H1 (cell line): ENCODE measurements at regions not wholly inside any gene's neighbourhood (a gene's known extent, or its start where the extent isn't known, plus 50 kb on each side); places are given as distances from the start of the nearest gene placed in this dataset.

Experiments used
- CTCF ChIA-PET: fragments of 300-600 bp; sonication (Branson Sonifier 250); formaldehyde crosslinking; loops from one replicate; lab custom pipeline; 2021; ENCODE audit not compliant: partially characterized antibody; lab: Charles Lee
- POLR2A ChIA-PET: fragments of 300-600 bp; sonication (Branson Sonifier 250); formaldehyde crosslinking; loops from one replicate; lab custom pipeline; 2021; ENCODE audit warnings: inconsistent platforms; ENCODE audit not compliant: partially characterized antibody; lab: Charles Lee
- DNase-seq, 2 experiments: peaks; one replicate each; pipeline versions ENCODE4 v3.0.0 to v3.0.0-alpha.2; 2010 to 2022; ENCODE audit warnings: low spot score in 2 of 2, low read depth in 1 of 2, mixed read lengths in 1 of 2
- FAIRE-seq: peaks from 2 replicates; lab custom pipeline; 2011; peaks lifted over from hg19 to GRCh38; lab: Jason Lieb, UNC
- H2AFZ ChIP-seq: 2 replicates; pipeline ENCODE4 v1.8.1; 2012; ENCODE audit warnings: low read length, inconsistent platforms
- H2AK5ac ChIP-seq: 2 replicates; pipeline ENCODE4 v1.6.1; 2013; ENCODE audit warnings: low read depth, low read length
- H2BK120ac ChIP-seq: replicated peaks from 2 replicates; pipeline ENCODE3; 2013; ENCODE audit warnings: low read depth, low read length, inconsistent platforms
- H2BK12ac ChIP-seq: 2 replicates; pipeline ENCODE4 v1.6.1; 2013; ENCODE audit warnings: low read depth, low read length
- H2BK15ac ChIP-seq: 2 replicates; pipeline ENCODE4 v1.6.1; 2013; ENCODE audit warnings: low read length
- H2BK20ac ChIP-seq: 2 replicates; pipeline ENCODE4 v1.6.1; 2013; ENCODE audit warnings: low read length
- H2BK5ac ChIP-seq: 2 replicates; pipeline ENCODE4 v1.6.1; 2013; ENCODE audit warnings: low read depth, low read length
- H3K14ac ChIP-seq: 2 replicates; pipeline ENCODE4 v1.6.1; 2013; ENCODE audit warnings: inconsistent platforms; ENCODE audit not compliant: insufficient read length
- H3K18ac ChIP-seq: 2 replicates; pipeline ENCODE4 v1.6.1; 2013; ENCODE audit warnings: low read length; ENCODE audit errors: extremely low read depth
- H3K23ac ChIP-seq: 2 replicates; pipeline ENCODE4 v1.6.1; 2013; ENCODE audit warnings: inconsistent platforms; ENCODE audit not compliant: insufficient read length
- H3K23me2 ChIP-seq: 2 replicates; pipeline ENCODE4 v1.6.1; 2013; ENCODE audit warnings: low read depth, low read length
- H3K27ac ChIP-seq: 2 replicates; pipeline ENCODE4 v1.6.1; 2011; ENCODE audit warnings: low read depth, low read length, inconsistent platforms
- H3K27me3 ChIP-seq, 4 experiments: replicated peaks in 1 of 4; 1 replicate in 1 of 4; 2 replicates in 3 of 4; pipeline versions ENCODE4 v1.6.1 to v1.8.1; 2011 to 2013; ENCODE audit warnings: low read length in 3 of 4, mild to moderate bottlenecking in 3 of 4, inconsistent platforms in 2 of 4, mixed read lengths in 2 of 4, moderate library complexity in 1 of 4; ENCODE audit not compliant: control insufficient read depth in 3 of 4, insufficient read depth in 3 of 4; ENCODE audit errors: extremely low read depth in 1 of 4
- H3K36me3 ChIP-seq, 4 experiments: 2 replicates each; pipeline versions ENCODE4 v1.6.1 to v1.8.1; 2011 to 2013; ENCODE audit warnings: mild to moderate bottlenecking in 4 of 4, low read length in 3 of 4, moderate library complexity in 2 of 4, control low read depth in 1 of 4, inconsistent platforms in 1 of 4; ENCODE audit not compliant: insufficient read depth in 4 of 4, control insufficient read depth in 2 of 4
- H3K4ac ChIP-seq: replicated peaks from 2 replicates; pipeline ENCODE3; 2013; ENCODE audit warnings: low read length, low read depth, mixed read lengths, inconsistent platforms; ENCODE audit not compliant: insufficient read length
- H3K4me1 ChIP-seq, 4 experiments: replicated peaks in 1 of 4; 1 replicate in 1 of 4; 2 replicates in 3 of 4; pipeline versions ENCODE4 v1.6.1 to v1.8.1; 2011 to 2013; ENCODE audit warnings: low read length in 3 of 4, inconsistent platforms in 2 of 4, mixed read lengths in 1 of 4; ENCODE audit not compliant: insufficient read depth in 4 of 4, control insufficient read depth in 3 of 4
- H3K4me2 ChIP-seq, 2 experiments: 2 replicates each; pipeline versions ENCODE4 v1.6.1 to v1.8.1; 2011 to 2013; ENCODE audit warnings: low read depth in 2 of 2, low read length in 2 of 2, control low read depth in 1 of 2, inconsistent platforms in 1 of 2, mild to moderate bottlenecking in 1 of 2; ENCODE audit not compliant: insufficient read depth in 1 of 2
- H3K4me3 ChIP-seq, 4 experiments: fragments of 200-600, 300-600 bp in 1 of 4; sonication (generic), shearing (Covaris generic), sonication (Bioruptor Twin) in 1 of 4; 2 replicates each; pipeline versions ENCODE4 v1.5.1 to v1.8.1; 2011 to 2016; ENCODE audit warnings: low read length in 4 of 4, low read depth in 3 of 4, control low read depth in 2 of 4, inconsistent platforms in 2 of 4, mild to moderate bottlenecking in 2 of 4, mixed read lengths in 1 of 4, moderate library complexity in 1 of 4; ENCODE audit not compliant: insufficient read depth in 2 of 4; ENCODE audit errors: extremely low read depth in 1 of 4
- H3K56ac ChIP-seq: replicated peaks from 2 replicates; pipeline ENCODE3; 2013; ENCODE audit warnings: low read depth, mild to moderate bottlenecking, mixed read lengths, low read length, inconsistent platforms; ENCODE audit not compliant: insufficient read length
- H3K79me1 ChIP-seq: 2 replicates; pipeline ENCODE4 v1.6.1; 2013; ENCODE audit warnings: low read depth, low read length, control low read depth
- H3K79me2 ChIP-seq, 2 experiments: 2 replicates each; pipeline versions ENCODE4 v1.6.1 to v1.8.1; 2012 to 2013; ENCODE audit warnings: low read length in 2 of 2, mild to moderate bottlenecking in 2 of 2, inconsistent platforms in 1 of 2; ENCODE audit not compliant: insufficient read depth in 2 of 2, control insufficient read depth in 1 of 2
- H3K9ac ChIP-seq, 4 experiments: replicated peaks in 1 of 4; 1 replicate in 1 of 4; 2 replicates in 3 of 4; pipeline versions ENCODE4 v1.6.1 to v1.8.1; 2011 to 2013; ENCODE audit warnings: low read depth in 3 of 4, low read length in 3 of 4, control low read depth in 2 of 4, mild to moderate bottlenecking in 2 of 4, moderate library complexity in 2 of 4, inconsistent platforms in 1 of 4; ENCODE audit errors: extremely low read depth in 1 of 4
- H3K9me3 ChIP-seq, 2 experiments: 2 replicates each; pipeline versions ENCODE4 v1.6.1 to v1.8.1; 2012 to 2013; ENCODE audit warnings: mild to moderate bottlenecking in 2 of 2, moderate library complexity in 2 of 2, control low read depth in 1 of 2, inconsistent platforms in 1 of 2, low read depth in 1 of 2, low read length in 1 of 2, mixed read lengths in 1 of 2; ENCODE audit not compliant: insufficient read depth in 2 of 2
- H4K20me1 ChIP-seq, 2 experiments: replicated peaks in 1 of 2; 2 replicates each; pipeline versions ENCODE3 to v1.8.1; 2011 to 2013; ENCODE audit warnings: inconsistent platforms in 2 of 2, low read length in 2 of 2, mild to moderate bottlenecking in 1 of 2; ENCODE audit not compliant: insufficient read depth in 2 of 2, control insufficient read depth in 1 of 2
- H4K5ac ChIP-seq: 2 replicates; pipeline ENCODE4 v1.6.1; 2013; ENCODE audit warnings: low read length, low read depth, mixed read lengths, inconsistent platforms; ENCODE audit not compliant: insufficient read length
- H4K8ac ChIP-seq: 2 replicates; pipeline ENCODE4 v1.8.0; 2013; ENCODE audit warnings: mild to moderate bottlenecking, moderate library complexity, low read length, inconsistent platforms; ENCODE audit not compliant: insufficient read depth; ENCODE audit errors: extremely low read depth
- H4K91ac ChIP-seq: replicated peaks from 2 replicates; pipeline ENCODE3; 2013; ENCODE audit warnings: low read length, mixed read lengths, inconsistent platforms; ENCODE audit not compliant: insufficient read length
- ATF2 ChIP-seq: IDR thresholded peaks from 2 replicates; pipeline ENCODE4 v1.6.1; 2012; ENCODE audit warnings: low read length, inconsistent platforms
- BRCA1 ChIP-seq: IDR thresholded peaks from 2 replicates; pipeline ENCODE4 v1.6.1; 2012; ENCODE audit warnings: low read depth, low read length, improper control_type of control experiment
- CBX8 ChIP-seq: fragments of 300-800, 300-1000 bp; sonication (generic); IDR thresholded peaks from 2 replicates; pipeline ENCODE4 v1.7.1; 2016; ENCODE audit warnings: low read depth, low read length, borderline replicate concordance
- EGR1 ChIP-seq: IDR thresholded peaks from 2 replicates; pipeline ENCODE4 v1.6.1; 2011; ENCODE audit warnings: low read depth, low read length, borderline replicate concordance
- FOSL1 ChIP-seq: IDR thresholded peaks from 2 replicates; pipeline ENCODE4 v1.6.1; 2011; ENCODE audit warnings: mild to moderate bottlenecking, low read depth, low read length, moderate library complexity; ENCODE audit not compliant: insufficient read depth
- GTF2F1 ChIP-seq: IDR thresholded peaks from 2 replicates; pipeline ENCODE4 v1.6.1; 2012; ENCODE audit warnings: low read depth, low read length, improper control_type of control experiment, borderline replicate concordance
- JUND ChIP-seq: IDR thresholded peaks from 2 replicates; pipeline ENCODE4 v1.6.1; 2011; ENCODE audit warnings: mild to moderate bottlenecking, improper control_type of control experiment, low read length
- KDM1A ChIP-seq: fragments of 200-600, 300-600 bp; sonication (generic); IDR thresholded peaks from 2 replicates; pipeline ENCODE4 v1.7.1; 2016; ENCODE audit warnings: mild to moderate bottlenecking, low read length, borderline replicate concordance
- KDM5A ChIP-seq: fragments of 200-600 bp; IDR thresholded peaks from 2 replicates; pipeline ENCODE4 v1.7.1; 2012; ENCODE audit warnings: mild to moderate bottlenecking, low read length, inconsistent platforms, mixed read lengths
- POLR2A ChIP-seq, 2 experiments: IDR thresholded peaks; 1 replicate in 1 of 2; 2 replicates in 1 of 2; pipeline ENCODE4 v1.6.1; 2011; ENCODE audit warnings: low read depth in 2 of 2, low read length in 2 of 2, mild to moderate bottlenecking in 2 of 2; ENCODE audit errors: control extremely low read depth in 1 of 2
- SIN3A ChIP-seq, 2 experiments: IDR thresholded peaks in 1 of 2; conservative IDR thresholded peaks in 1 of 2; 2 replicates each; pipeline ENCODE4 v1.6.1; 2011 to 2012; ENCODE audit warnings: low read length in 2 of 2, improper control_type of control experiment in 1 of 2, low read depth in 1 of 2, mild to moderate bottlenecking in 1 of 2
- SIRT6 ChIP-seq: IDR thresholded peaks from one replicate; pipeline ENCODE4 v1.7.1; 2012; ENCODE audit warnings: low read length, inconsistent platforms
- SP1 ChIP-seq: IDR thresholded peaks from 2 replicates; pipeline ENCODE4 v1.6.1; 2011; ENCODE audit warnings: low read depth, low read length
- TCF12 ChIP-seq: IDR thresholded peaks from 2 replicates; pipeline ENCODE4 v1.6.1; 2011; ENCODE audit warnings: low read depth, mild to moderate bottlenecking, low read length
- WGBS, 2 experiments: shearing (Covaris generic) in 1 of 2; methylation state at CpG; one replicate each; pipeline versions ENCODE4 v1.1.6 to v1.1.7; 2013 to 2015; ENCODE audit warnings: low lambda C conversion rate in 2 of 2, mixed read lengths in 2 of 2, inconsistent platforms in 1 of 2, low coverage in 1 of 2, missing lambda C conversion rate in 1 of 2; ENCODE audit not compliant: insufficient replicate concordance in 2 of 2, insufficient coverage in 1 of 2, insufficient read length in 1 of 2; ENCODE audit errors: extremely low coverage in 1 of 2, missing lambda C conversion rate in 1 of 2; 5-methylcytosine and 5-hydroxymethylcytosine counted together

- 91% methylated on average over 9 of the region's 18 CpGs; no CpG with 5 or more reads in 1 of the 2 experiments for WGBS, 2 experiments
- Histone ChIP-seq H2BK120ac (no peak overlapping the region), H3K36me3 (no peaks in the 10 kb centered on the region), H2BK12ac (0 out of 2 replicates have a peak overlapping the region, but pooled peaks have one; percentile 20), H3K14ac (no peak overlapping the region), H3K27ac (no peak overlapping the region), H3K56ac (no peak overlapping the region), H3K23ac (no peak overlapping the region), H2AFZ (no peak overlapping the region), H3K4me3 (no peak overlapping the region), H2BK20ac (no peak overlapping the region), H3K27me3 (no peaks in the 10 kb centered on the region), H3K9ac (no peak overlapping the region), H3K4me1 (no peaks in the 10 kb centered on the region; a peak in 1 of 7 replicates), H4K20me1 (no peaks in the 10 kb centered on the region), H2AK5ac (no peak overlapping the region), H3K18ac (no peak overlapping the region), H3K23me2 (no peaks in the 10 kb centered on the region), H4K8ac (no peak overlapping the region), H2BK15ac (0 out of 2 replicates have a peak overlapping the region, but pooled peaks have one; percentile 67), H2BK5ac (no peak overlapping the region), H3K4ac (no peak overlapping the region), H4K91ac (no peak overlapping the region), H4K5ac (no peak overlapping the region), H3K79me2 (no peaks in the 10 kb centered on the region), H3K4me2 (no peak overlapping the region), H3K9me3 (no peaks in the 10 kb centered on the region; a peak in 1 of 4 replicates), H3K79me1 (no peaks in the 10 kb centered on the region)
- TF ChIP-seq ATF2 (no peak), EGR1 (no peak), GTF2F1 (no peak), TCF12 (no peak), CBX8 (no peak), SP1 (no peak), SIN3A (conservative IDR thresholded peaks at IDR 0.05 in 1 of 2, IDR thresholded peaks at IDR 0.05 in 1 of 2; ENCODE audit: low read depth in 1 of 2, low read length in 2 of 2) (no peak), KDM1A (no peak), KDM5A (no peak), SIRT6 (no peak), BRCA1 (no peak), JUND (no peak), FOSL1 (no peak), POLR2A (IDR thresholded peaks at IDR 0.05; ENCODE audit: control extremely low read depth in 1 of 2, low read depth in 2 of 2, low read length in 2 of 2) (no peak)
- FAIRE-seq (no peak), DNase-seq (no peak)
- ChIA-PET CTCF (interaction anchor here (0.7 to 1.0 kb wide), 2 partner anchors 9 to 29 kb away, joined by 3 to 4 read pairs; no protein-coding TSS in a partner anchor), POLR2A (no interaction called here)
Observed at GRCh38 chr10:128500642-128501041, 374.4 kb upstream of the MKI67 start.
